AG04450 (cell line): ENCODE measurements at regions not wholly inside any gene's neighbourhood (a gene's known extent, or its start where the extent isn't known, plus 50 kb on each side); places are given as distances from the start of the nearest gene placed in this dataset.

Experiments
- CTCF ChIA-PET: fragments of 300-600, 350-600 bp; formaldehyde crosslinking; extraction: SDS; loops from one replicate; lab custom pipeline; 2022; ENCODE audit warnings: antibody characterized with exemption, inconsistent platforms; lab: Charles Lee
- POLR2A ChIA-PET: fragments of 350-600 bp; formaldehyde crosslinking; extraction: SDS; loops from one replicate; lab custom pipeline; 2021; ENCODE audit warnings: antibody characterized with exemption, inconsistent platforms; lab: Yijun Ruan, JAX
- DNase-seq: peaks from one replicate; pipeline ENCODE4 v3.0.0-alpha.2; 2011; ENCODE audit warnings: low read depth, low spot score
- H3K27ac ChIP-seq: one replicate; pipeline ENCODE4 v1.5.1; 2012; ENCODE audit warnings: low read depth, low read length, control low read depth
- H3K27me3 ChIP-seq: one replicate; pipeline ENCODE4 v1.6.0; 2012; ENCODE audit warnings: low read length; ENCODE audit not compliant: control insufficient read depth, insufficient read depth
- H3K4me3 ChIP-seq: 2 replicates; pipeline ENCODE4 v1.5.1; 2011; ENCODE audit warnings: mild to moderate bottlenecking, low read depth, low read length, control low read depth
- H3K9me3 ChIP-seq: 2 replicates; pipeline ENCODE4 v1.5.1; 2012; ENCODE audit warnings: low read length; ENCODE audit not compliant: control insufficient read depth, insufficient read depth
- CTCF ChIP-seq: IDR thresholded peaks from 2 replicates; pipeline ENCODE4 v1.5.1; 2011; ENCODE audit warnings: low read depth, low read length, control low read depth, inconsistent platforms

- Histone ChIP-seq H3K9me3 (no peaks in the 10 kb centered on the region), H3K27me3 (no peaks in the 10 kb centered on the region), H3K4me3 (no peak overlapping the region), H3K27ac (no peak overlapping the region)
- TF ChIP-seq CTCF = no peak
- CTCF ChIA-PET = no interaction called here
- DNase-seq = no peak
- POLR2A ChIA-PET = no interaction called here
Measured at GRCh38 chr1:81585371-81585770, 215.4 kb upstream of the ADGRL2 start.

- no peaks in the 10 kb centered on the region for H3K9me3 ChIP-seq
- H3K27me3 ChIP-seq = no peaks in the 10 kb centered on the region
- CTCF ChIA-PET = interaction anchor here (0.7 kb wide), 1 partner anchor 174 kb away, joined by 3 read pairs; no protein-coding TSS in a partner anchor
- no peak overlapping the region for H3K4me3 ChIP-seq
- POLR2A ChIA-PET = interaction anchor here (1.2 kb wide), 1 partner anchor 216 kb away, joined by 3 read pairs; the partner anchor contains the start of gene ADGRL2
- no peak overlapping the region for H3K27ac ChIP-seq
- no peak for TF ChIP-seq CTCF
- peak; percentile 29 for DNase-seq
Measured at GRCh38 chr1:81584398-81584797, 216.3 kb upstream of the ADGRL2 start.

GRCh38 chr1:81583878-81584277 lies 216.9 kb upstream of the ADGRL2 start:
- CTCF ChIA-PET = no interaction called here
- TF ChIP-seq CTCF = no peak
- POLR2A ChIA-PET = interaction anchor here (1.2 kb wide), 1 partner anchor 217 kb away, joined by 3 read pairs; the partner anchor contains the start of gene ADGRL2
- Histone ChIP-seq H3K27me3 (no peaks in the 10 kb centered on the region), H3K4me3 (no peak overlapping the region), H3K9me3 (no peaks in the 10 kb centered on the region), H3K27ac (no peak overlapping the region)
- DNase-seq = no peak

- H3K9me3 ChIP-seq = no peaks in the 10 kb centered on the region
- no peak overlapping the region for H3K4me3 ChIP-seq
- H3K27ac ChIP-seq = no peak overlapping the region
- H3K27me3 ChIP-seq = no peaks in the 10 kb centered on the region
- no peak for DNase-seq
- POLR2A ChIA-PET = no interaction called here
- CTCF ChIA-PET = interaction anchor here (1.6 kb wide), 1 partner anchor 9 kb away, joined by 3 read pairs; no protein-coding TSS in a partner anchor
- no peak for TF ChIP-seq CTCF
Measured at GRCh38 chr1:81582467-81582986, 218.2 kb upstream of the ADGRL2 start.

GRCh38 chr1:81578867-81579266 lies 221.9 kb upstream of the ADGRL2 start:
- Histone ChIP-seq H3K4me3 (no peak overlapping the region), H3K27ac (no peak overlapping the region), H3K9me3 (no peaks in the 10 kb centered on the region), H3K27me3 (no peaks in the 10 kb centered on the region)
- CTCF ChIA-PET = no interaction called here
- POLR2A ChIA-PET = no interaction called here
- no peak for TF ChIP-seq CTCF
- no peak for DNase-seq
